DOHH2 (cell line): ENCODE measurements at regions not wholly inside any gene's neighbourhood (a gene's known extent, or its start where the extent isn't known, plus 50 kb on each side); places are given as distances from the start of the nearest gene placed in this dataset.

Experiments used
- CTCF ChIP-seq: fragments of 200-600 bp; sonication (generic); IDR thresholded peaks from one replicate; pipeline ENCODE4 v1.5.1; 2014; ENCODE audit warnings: antibody characterized with exemption, mild to moderate bottlenecking, low read depth, low read length; ENCODE audit not compliant: poor library complexity, severe bottlenecking
- EZH2phosphoT487 ChIP-seq: fragments of 200-600 bp; sonication (generic); IDR thresholded peaks from 2 replicates; pipeline ENCODE4 v1.6.1; 2017; ENCODE audit warnings: borderline replicate concordance, mild to moderate bottlenecking, antibody characterized with exemption, low read length, moderate library complexity, mixed read lengths

GRCh38 chr15:94079459-94079858 lies 151.9 kb upstream of the MCTP2 start:
- TF ChIP-seq EZH2phosphoT487 = no peak
- no peak for TF ChIP-seq CTCF
